ENCODE measurements at regions not wholly inside any gene's neighbourhood (a gene's known extent, or its start where the extent isn't known, plus 50 kb on each side); places are given as distances from the start of the nearest gene placed in this dataset.

- no peak for DNase-seq
Measured at GRCh38 chr3:61311044-61311443, 59.8 kb upstream of the FHIT start.

- peak; percentile 17 to 43 for DNase-seq
Measured at GRCh38 chr3:61315871-61316270, 64.6 kb upstream of the FHIT start.

GRCh38 chr3:61323094-61323493, 71.8 kb upstream of the FHIT start:
- no peak for DNase-seq

GRCh38 chr3:61331929-61332552, 80.8 kb upstream of the FHIT start:
- no peak for DNase-seq

- no peak for DNase-seq
Measured at GRCh38 chr3:61333192-61333961, 82.1 kb upstream of the FHIT start.

GRCh38 chr3:61334783-61335182, 83.5 kb upstream of the FHIT start:
- DNase-seq = no peak

GRCh38 chr3:61340931-61341461, 89.7 kb upstream of the FHIT start:
- DNase-seq = no peak

GRCh38 chr3:61343543-61343942, 92.3 kb upstream of the FHIT start:
- DNase-seq = peak in 1 of 2 experiments; percentile 11

GRCh38 chr3:61345020-61345419, 93.8 kb upstream of the FHIT start:
- DNase-seq = no peak

GRCh38 chr3:61347981-61348380, 96.7 kb upstream of the FHIT start:
- no peak for DNase-seq

- DNase-seq = no peak
Measured at GRCh38 chr3:61349717-61350116, 98.5 kb upstream of the FHIT start.

- no peak for DNase-seq
Measured at GRCh38 chr3:61350782-61351309, 99.6 kb upstream of the FHIT start.

- DNase-seq = no peak
Measured at GRCh38 chr3:61352306-61352705, 101.1 kb upstream of the FHIT start.

- no peak for DNase-seq
Measured at GRCh38 chr3:61353382-61353781, 102.1 kb upstream of the FHIT start.

- DNase-seq = no peak
Measured at GRCh38 chr3:61354604-61355003, 103.4 kb upstream of the FHIT start.

- DNase-seq = no peak
Measured at GRCh38 chr3:61356685-61357084, 105.4 kb upstream of the FHIT start.

- DNase-seq = no peak
Measured at GRCh38 chr3:61357902-61358301, 106.7 kb upstream of the FHIT start.

- no peak for DNase-seq
Measured at GRCh38 chr3:61358364-61358763, 107.1 kb upstream of the FHIT start.

- DNase-seq = no peak
Measured at GRCh38 chr3:61360297-61360965, 109.2 kb upstream of the FHIT start.

- DNase-seq = no peak
Measured at GRCh38 chr3:61369678-61370077, 118.4 kb upstream of the FHIT start.

- peak; percentile 51 to 68 for DNase-seq
Measured at GRCh38 chr3:61371123-61371522, 119.9 kb upstream of the FHIT start.

GRCh38 chr3:61372723-61373122, 121.5 kb upstream of the FHIT start:
- DNase-seq = no peak

- no peak for DNase-seq
Measured at GRCh38 chr3:61378311-61378710, 127.1 kb upstream of the FHIT start.
